Body of pancreas (tissue), 4 donors: ENCODE measurements at regions not wholly inside any gene's neighbourhood (a gene's known extent, or its start where the extent isn't known, plus 50 kb on each side); places are given as distances from the start of the nearest gene placed in this dataset.
A peak's percentile ranks its signal among the peaks of the same experiment; 100 is the strongest.

Source experiments
- ATAC-seq: fragments of 150-250 bp; one replicate; pipeline ENCODE4 v1.9.1; 2016
- DNase-seq, 4 donors: peaks; one replicate each; pipeline ENCODE4 v3.0.0-alpha.2; 2019
- H3K27ac ChIP-seq, 4 donors: fragments of 200-600 bp; sonication (generic); 1 replicate in 3 of 4; 2 replicates in 1 of 4; pipeline versions ENCODE4 v1.5.1 to v1.6.1; 2016 to 2019; ENCODE audit warnings: mild to moderate bottlenecking in 1 of 4, mixed read lengths in 1 of 4, moderate library complexity in 1 of 4
- H3K27me3 ChIP-seq, 2 donors: fragments of 200-600 bp; sonication (generic); one replicate each; pipeline ENCODE4 v1.6.0; 2016; ENCODE audit warnings: mild to moderate bottlenecking in 1 of 2
- H3K36me3 ChIP-seq, 2 donors: fragments of 200-600 bp; sonication (generic); replicated peaks in 1 of 2; 2 replicates each; pipeline ENCODE4 v1.5.1; 2016; ENCODE audit warnings: low read depth in 2 of 2; ENCODE audit not compliant: insufficient read depth in 1 of 2
- H3K4me1 ChIP-seq: fragments of 200-600 bp; sonication (generic); one replicate; pipeline ENCODE4 v1.6.0; 2016
- H3K4me3 ChIP-seq, 2 donors: fragments of 200-600 bp; sonication (generic); 1 replicate in 1 of 2; 2 replicates in 1 of 2; pipeline ENCODE4 v1.5.1; 2016 to 2019
- H3K9me3 ChIP-seq, 3 donors: fragments of 200-600 bp; sonication (generic); 1 replicate in 2 of 3; 2 replicates in 1 of 3; pipeline ENCODE4 v1.5.1; 2016
- CTCF ChIP-seq, 7 experiments: fragments of 450-650 bp in 4 of 7; fragments of 200-600 bp in 3 of 7; sonication (generic) in 3 of 7; IDR thresholded peaks; one replicate each; pipeline ENCODE4 v1.5.1; 2016 to 2019; ENCODE audit warnings: antibody characterized with exemption in 7 of 7
- POLR2A ChIP-seq, 3 donors: fragments of 450-650 bp; IDR thresholded peaks; one replicate each; pipeline ENCODE4 v1.6.1; 2016; ENCODE audit warnings: antibody characterized with exemption in 3 of 3, mild to moderate bottlenecking in 2 of 3
- WGBS, 2 donors: methylation state at CpG; one replicate each; pipeline ENCODE4 v1.1.5; 2017; 5-methylcytosine and 5-hydroxymethylcytosine counted together
- intact Hi-C: fragments of 100-400 bp; cut with DNase I; formaldehyde crosslinking; loops from one replicate; pipeline ENCODE4 v1.15.1; 2023

GRCh38 chr13:90535421-90535820 lies 812.1 kb upstream of the MIR17HG start:
- no peak overlapping the region for H3K27ac ChIP-seq
- no peak overlapping the region for H3K4me3 ChIP-seq
- 81 to 85% methylated on average over 2 of the region's 2 CpGs for WGBS, 2 donors
- no peak for TF ChIP-seq CTCF (IDR thresholded peaks at IDR 0.05)
- no peak for TF ChIP-seq POLR2A (IDR thresholded peaks at IDR 0.05)
- H3K27me3 ChIP-seq = no peaks in the 10 kb centered on the region
- H3K36me3 ChIP-seq = no peaks in the 10 kb centered on the region
- no peaks in the 10 kb centered on the region for H3K9me3 ChIP-seq
- DNase-seq (no peak), ATAC-seq (no peak)
- H3K4me1 ChIP-seq = no peaks in the 10 kb centered on the region
- intact Hi-C loops = no loop called here

DNA sequence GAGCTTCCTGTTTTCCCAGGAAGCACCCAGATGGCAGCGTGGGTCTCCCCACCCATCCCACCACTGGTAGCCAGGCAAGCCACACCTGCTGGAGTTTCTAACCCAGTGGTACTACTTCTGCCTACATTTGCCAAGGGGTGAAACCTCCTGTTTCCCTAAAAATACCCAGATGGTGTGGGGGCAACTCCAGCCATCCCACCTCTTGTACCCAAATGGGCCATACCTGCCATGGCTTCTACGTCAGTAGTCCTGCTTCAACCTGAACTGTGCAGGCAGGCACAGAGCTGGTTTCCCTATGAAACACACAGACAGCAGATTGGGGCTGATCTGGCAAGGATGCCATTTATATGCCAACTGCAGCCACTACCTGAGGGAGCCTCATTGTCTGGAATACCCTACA lies 809.4 kb upstream of the MIR17HG start:
- WGBS, 2 donors = 86 to 88% methylated on average over 2 of the region's 2 CpGs
- Histone ChIP-seq H3K9me3 (no peaks in the 10 kb centered on the region), H3K4me1 (no peaks in the 10 kb centered on the region), H3K36me3 (no peaks in the 10 kb centered on the region), H3K27me3 (no peaks in the 10 kb centered on the region), H3K27ac (no peak overlapping the region), H3K4me3 (no peak overlapping the region)
- no peak for ATAC-seq
- no peak for TF ChIP-seq CTCF (IDR thresholded peaks at IDR 0.05)
- TF ChIP-seq POLR2A (IDR thresholded peaks at IDR 0.05) = no peak
- intact Hi-C loops = no loop called here
- no peak for DNase-seq

GRCh38 chr13:90541346-90541745 lies 806.1 kb upstream of the MIR17HG start:
- intact Hi-C loops = no loop called here
- H3K9me3 ChIP-seq = no peaks in the 10 kb centered on the region
- TF ChIP-seq POLR2A (IDR thresholded peaks at IDR 0.05) (no peak), CTCF (IDR thresholded peaks at IDR 0.05) (no peak)
- ATAC-seq (no peak), DNase-seq (no peak)
- no peaks in the 10 kb centered on the region for H3K36me3 ChIP-seq
- H3K27ac ChIP-seq = no peak overlapping the region
- H3K4me1 ChIP-seq = no peaks in the 10 kb centered on the region
- H3K4me3 ChIP-seq = no peak overlapping the region
- H3K27me3 ChIP-seq = no peaks in the 10 kb centered on the region

DNA sequence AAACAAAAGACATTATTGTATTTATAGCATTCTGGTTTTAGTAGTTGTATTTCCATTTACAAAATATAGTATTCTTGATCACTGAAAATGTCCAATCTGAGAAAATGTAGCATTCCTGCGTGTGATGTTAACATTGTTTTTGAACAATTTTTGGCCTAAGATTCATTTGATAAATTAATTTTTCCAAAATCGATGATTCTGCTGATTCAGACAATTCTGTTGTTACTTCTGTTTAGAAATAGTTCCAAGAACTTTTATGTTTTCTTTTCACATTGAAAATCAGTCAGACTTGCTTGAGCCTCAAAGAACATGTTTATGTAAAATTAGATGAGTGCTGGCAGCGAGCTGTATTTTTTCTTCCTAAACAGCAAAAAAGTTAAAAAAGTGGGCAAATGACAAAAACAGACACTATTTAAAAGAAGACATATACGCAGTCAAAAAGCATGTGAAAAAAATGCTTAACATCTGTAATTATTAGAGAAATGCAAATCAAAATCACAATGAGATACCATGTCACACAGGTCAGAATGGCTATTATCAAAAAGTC lies 804.5 kb upstream of the MIR17HG start:
- ATAC-seq = no peak
- H3K27ac ChIP-seq = no peak overlapping the region
- intact Hi-C loops = no loop called here
- no peak overlapping the region for H3K4me3 ChIP-seq
- no peaks in the 10 kb centered on the region for H3K27me3 ChIP-seq
- peaks cover 0 to 7% (median 0%) of the 10 kb centered on the region in 3 donors for H3K9me3 ChIP-seq
- 86% methylated on average over 4 of the region's 4 CpGs for WGBS, 2 donors
- H3K36me3 ChIP-seq = no peaks in the 10 kb centered on the region
- no peak for TF ChIP-seq CTCF (IDR thresholded peaks at IDR 0.05)
- TF ChIP-seq POLR2A (IDR thresholded peaks at IDR 0.05) = no peak
- no peaks in the 10 kb centered on the region for H3K4me1 ChIP-seq
- DNase-seq = no peak

- no peak for TF ChIP-seq POLR2A (IDR thresholded peaks at IDR 0.05)
- no peak for TF ChIP-seq CTCF (IDR thresholded peaks at IDR 0.05)
- Histone ChIP-seq H3K27me3 (no peaks in the 10 kb centered on the region), H3K27ac (no peak overlapping the region), H3K36me3 (no peaks in the 10 kb centered on the region), H3K9me3 (peaks cover 0 to 7% (median 0%) of the 10 kb centered on the region in 3 donors), H3K4me3 (no peak overlapping the region), H3K4me1 (no peaks in the 10 kb centered on the region)
- peak in 2 of 4 donors; percentile 4 to 6 for DNase-seq
- intact Hi-C loops = no loop called here
- no peak for ATAC-seq
- 95% methylated on average over 2 to 4 of the region's 4 CpGs for WGBS, 2 donors
Observed at GRCh38 chr13:90545070-90545840, 802.2 kb upstream of the MIR17HG start.
